Stimulated activated naive CD4-positive, alpha-beta T cell (primary cell): ENCODE measurements at regions not wholly inside any gene's neighbourhood (a gene's known extent, or its start where the extent isn't known, plus 50 kb on each side); places are given as distances from the start of the nearest gene placed in this dataset.

Experiments
- DNase-seq, 6 experiments: peaks; one replicate each; lab custom pipeline; 2025; lab: John Stamatoyannopoulos, UW

GRCh38 chr2:101556033-101556459 is 81.1 kb upstream of the RFX8 start:
- no peak for DNase-seq

GRCh38 chr2:101551336-101551888 is 76.5 kb upstream of the RFX8 start:
- peak in 1 of 6 experiments; percentile 6 for DNase-seq

GRCh38 chr2:101550555-101550954 is 75.6 kb upstream of the RFX8 start:
- DNase-seq = no peak

GRCh38 chr2:101549371-101549770 is 74.5 kb upstream of the RFX8 start:
- no peak for DNase-seq

GRCh38 chr2:101546376-101547058 is 71.6 kb upstream of the RFX8 start:
- no peak for DNase-seq

GRCh38 chr2:101545950-101546349 is 71.0 kb upstream of the RFX8 start:
- no peak for DNase-seq

GRCh38 chr2:101540518-101540917 is 65.6 kb upstream of the RFX8 start:
- DNase-seq = no peak

GRCh38 chr2:101538076-101538475 is 63.2 kb upstream of the RFX8 start:
- DNase-seq = no peak

GRCh38 chr2:101534149-101534611 is 59.3 kb upstream of the RFX8 start:
- DNase-seq = no peak

- no peak for DNase-seq
Observed at GRCh38 chr2:101533561-101534148, 58.7 kb upstream of the RFX8 start.

- DNase-seq = no peak
Observed at GRCh38 chr2:101528501-101528900, 53.6 kb upstream of the RFX8 start.

- no peak for DNase-seq
Observed at GRCh38 chr2:101524806-101525430, 50.0 kb upstream of the RFX8 start.
